HCT116 (cell line): ENCODE measurements at regions not wholly inside any gene's neighbourhood (a gene's known extent, or its start where the extent isn't known, plus 50 kb on each side); places are given as distances from the start of the nearest gene placed in this dataset.

Experiments used
- ATAC-seq: fragments of 200-7000 bp; cut with Tn5 transposase; 2 replicates; pipeline ENCODE4 v1.9.1; 2020; ENCODE audit warnings: mild to moderate bottlenecking, moderate library complexity
- BruUV-seq: library from RNA; stranded (reverse); fragments of 400-500 nt; replicated peaks from 2 replicates; lab custom pipeline; 2021; lab: Mats Ljungman, UMichigan
- CTCF ChIA-PET: fragments of 300-600 bp; sonication (Branson Sonifier 250); formaldehyde crosslinking; loops from one replicate; lab custom pipeline; 2021; ENCODE audit warnings: antibody characterized with exemption; lab: Charles Lee
- POLR2A ChIA-PET: fragments of 300-600, 350-600 bp; sonication (Branson Sonifier 250); formaldehyde crosslinking; loops from one replicate; lab custom pipeline; 2021; ENCODE audit warnings: antibody characterized with exemption; lab: Charles Lee
- RAD21 ChIA-PET, 2 experiments: fragments of 300-600 bp; sonication (Branson Sonifier 250); formaldehyde crosslinking; loops; one replicate each; lab custom pipeline; 2023; ENCODE audit warnings: low total read pairs in 2 of 2; ENCODE audit not compliant: uncharacterized antibody in 2 of 2, unreplicated experiment in 2 of 2, low non-redundant PET in 1 of 2; lab: Charles Lee
- DNase-seq: peaks from one replicate; pipeline ENCODE4 v3.0.0-alpha.2; 2010; ENCODE audit warnings: low read depth, low spot score
- H2AFZ ChIP-seq: fragments of 200-600 bp; shearing (Covaris generic), sonication (generic); 2 replicates; pipeline ENCODE4 v1.6.1; 2017; ENCODE audit warnings: low read depth, mixed run types, mixed read lengths, antibody characterized with exemption, low read length; ENCODE audit not compliant: poor library complexity, severe bottlenecking
- H3K27ac ChIP-seq: 2 replicates; pipeline ENCODE4 v1.5.1; 2012; ENCODE audit warnings: low read depth, low read length
- H3K27me3 ChIP-seq: fragments of 200-600 bp; sonication (generic); 2 replicates; pipeline ENCODE4 v1.6.1; 2016; ENCODE audit warnings: mixed run types, low read length, mixed read lengths; ENCODE audit not compliant: insufficient read depth
- H3K36me3 ChIP-seq, 2 experiments: fragments of 200-500 bp in 1 of 2; fragments of 200-600 bp in 1 of 2; sonication (Bioruptor generic) in 1 of 2; sonication (generic) in 1 of 2; 2 replicates each; pipeline versions ENCODE4 v1.5.1 to v1.6.1; 2014 to 2016; ENCODE audit warnings: low read length in 2 of 2, inconsistent platforms in 1 of 2, mixed read lengths in 1 of 2, mixed run types in 1 of 2; ENCODE audit not compliant: insufficient read depth in 2 of 2, control insufficient read depth in 1 of 2
- H3K4me1 ChIP-seq, 2 experiments: fragments of 200-600 bp in 1 of 2; sonication (generic) in 1 of 2; 2 replicates each; pipeline versions ENCODE4 v1.5.1 to v1.6.1; 2012 to 2017; ENCODE audit warnings: low read length in 2 of 2, inconsistent platforms in 1 of 2, mild to moderate bottlenecking in 1 of 2, mixed read lengths in 1 of 2, mixed run types in 1 of 2, moderate library complexity in 1 of 2; ENCODE audit not compliant: insufficient read depth in 2 of 2, control insufficient read depth in 1 of 2
- H3K4me2 ChIP-seq: fragments of 200-600 bp; sonication (generic); 2 replicates; pipeline ENCODE4 v1.6.1; 2017; ENCODE audit warnings: mixed run types, low read length, mixed read lengths
- H3K4me3 ChIP-seq, 2 experiments: fragments of 200-600 bp in 1 of 2; sonication (generic) in 1 of 2; replicated peaks in 1 of 2; 2 replicates each; pipeline ENCODE4 v1.5.1; 2011 to 2016; ENCODE audit warnings: low read length in 2 of 2, control low read depth in 1 of 2, low read depth in 1 of 2, mild to moderate bottlenecking in 1 of 2, mixed read lengths in 1 of 2, mixed run types in 1 of 2
- H3K79me2 ChIP-seq: fragments of 200-600 bp; sonication (generic); 2 replicates; pipeline ENCODE4 v1.6.1; 2017; ENCODE audit warnings: mild to moderate bottlenecking, mixed run types, low read length, moderate library complexity, mixed read lengths; ENCODE audit not compliant: insufficient read depth
- H3K9ac ChIP-seq: fragments of 200-600 bp; sonication (generic); 2 replicates; pipeline ENCODE4 v1.6.1; 2016; ENCODE audit warnings: low read length, mixed read lengths
- H3K9me2 ChIP-seq: fragments of 200-600 bp; sonication (generic), shearing (Covaris generic); 2 replicates; pipeline ENCODE4 v1.6.1; 2017; ENCODE audit warnings: mixed run types, mild to moderate bottlenecking, moderate library complexity; ENCODE audit not compliant: insufficient read depth
- H3K9me3 ChIP-seq, 2 experiments: fragments of 200-500 bp in 1 of 2; fragments of 200-600 bp in 1 of 2; sonication (Bioruptor generic) in 1 of 2; sonication (generic) in 1 of 2; 2 replicates each; pipeline ENCODE4 v1.6.1; 2014 to 2017; ENCODE audit warnings: low read length in 2 of 2, mixed read lengths in 2 of 2, inconsistent platforms in 1 of 2, low read depth in 1 of 2, mild to moderate bottlenecking in 1 of 2, mixed run types in 1 of 2, moderate library complexity in 1 of 2; ENCODE audit not compliant: control insufficient read depth in 1 of 2, insufficient read depth in 1 of 2
- H4K20me1 ChIP-seq: fragments of 200-600 bp; sonication (generic), shearing (Covaris generic); 2 replicates; pipeline ENCODE4 v1.6.1; 2017; ENCODE audit warnings: mixed run types, mild to moderate bottlenecking, moderate library complexity; ENCODE audit not compliant: insufficient read depth
- ATF3 ChIP-seq: IDR thresholded peaks from 2 replicates; pipeline ENCODE4 v1.6.1; 2012
- CBX3 ChIP-seq: IDR thresholded peaks from 2 replicates; pipeline ENCODE4 v1.6.1; 2012; ENCODE audit warnings: low read depth
- CEBPB ChIP-seq: IDR thresholded peaks from 2 replicates; pipeline ENCODE4 v1.6.1; 2012; ENCODE audit warnings: low read depth
- EGR1 ChIP-seq: IDR thresholded peaks from 2 replicates; pipeline ENCODE4 v1.6.1; 2012; ENCODE audit warnings: low read depth
- ELF1 ChIP-seq: IDR thresholded peaks from 2 replicates; pipeline ENCODE4 v1.6.1; 2012; ENCODE audit warnings: low read depth, borderline replicate concordance
- EZH2 ChIP-seq: fragments of 200-600 bp; sonication (generic); IDR thresholded peaks from 2 replicates; pipeline ENCODE4 v1.6.1; 2017; ENCODE audit warnings: antibody characterized with exemption, mixed run types
- FOSL1 ChIP-seq: IDR thresholded peaks from 2 replicates; pipeline ENCODE4 v1.6.1; 2012; ENCODE audit warnings: low read depth
- JUND ChIP-seq: IDR thresholded peaks from 2 replicates; pipeline ENCODE4 v1.6.1; 2012
- MAX ChIP-seq: IDR thresholded peaks from 2 replicates; pipeline ENCODE4 v1.6.1; 2012
- POLR2A ChIP-seq: IDR thresholded peaks from 2 replicates; pipeline ENCODE4 v1.7.0; 2011; ENCODE audit warnings: borderline replicate concordance; ENCODE audit not compliant: insufficient read depth, insufficient read length; ENCODE audit errors: extremely low read depth
- POLR2AphosphoS5 ChIP-seq: IDR thresholded peaks from 2 replicates; pipeline ENCODE4 v1.6.1; 2011; ENCODE audit warnings: mild to moderate bottlenecking, low read depth, low read length, moderate library complexity
- RAD21 ChIP-seq: IDR thresholded peaks from 2 replicates; pipeline ENCODE4 v1.6.1; 2012; ENCODE audit warnings: low read depth, mild to moderate bottlenecking
- SIN3A ChIP-seq: IDR thresholded peaks from 2 replicates; pipeline ENCODE4 v1.6.1; 2012; ENCODE audit warnings: low read depth
- SRF ChIP-seq: IDR thresholded peaks from 2 replicates; pipeline ENCODE4 v1.6.1; 2012; ENCODE audit warnings: low read depth
- TCF7L2 ChIP-seq: IDR thresholded peaks from 2 replicates; pipeline ENCODE4 v1.7.0; 2011; ENCODE audit warnings: borderline replicate concordance, inconsistent platforms; ENCODE audit not compliant: insufficient read depth, insufficient read length; ENCODE audit errors: extremely low read depth
- YY1 ChIP-seq: IDR thresholded peaks from 2 replicates; pipeline ENCODE4 v1.6.1; 2011; ENCODE audit warnings: low read length, low read depth, moderate library complexity, mild to moderate bottlenecking; ENCODE audit not compliant: insufficient replicate concordance; ENCODE audit errors: extremely low read depth
- ZFX ChIP-seq: fragments of 450-650 bp; IDR thresholded peaks from 2 replicates; pipeline ENCODE4 v1.6.1; 2017
- ZNF274 ChIP-seq: fragments of 200-500 bp; sonication (Bioruptor generic); IDR thresholded peaks from 2 replicates; pipeline ENCODE4 v1.6.1; 2014; ENCODE audit warnings: mild to moderate bottlenecking, low read depth, low read length, inconsistent platforms
- intact Hi-C: fragments of 100-400 bp; cut with micrococcal nuclease; formaldehyde crosslinking; loops from 2 replicates; pipeline ENCODE4 v1.10.0; 2022
- TF ChIP-seq, protein P1 (sequence below): IDR thresholded peaks from 2 replicates; pipeline ENCODE4 v1.6.1; 2012; ENCODE audit warnings: low read depth
- TF ChIP-seq, protein P2 (sequence below): IDR thresholded peaks from 2 replicates; pipeline ENCODE4 v1.6.1; 2011; ENCODE audit warnings: mild to moderate bottlenecking, low read length, moderate library complexity; ENCODE audit not compliant: insufficient replicate concordance; ENCODE audit errors: extremely low read depth

DNA sequence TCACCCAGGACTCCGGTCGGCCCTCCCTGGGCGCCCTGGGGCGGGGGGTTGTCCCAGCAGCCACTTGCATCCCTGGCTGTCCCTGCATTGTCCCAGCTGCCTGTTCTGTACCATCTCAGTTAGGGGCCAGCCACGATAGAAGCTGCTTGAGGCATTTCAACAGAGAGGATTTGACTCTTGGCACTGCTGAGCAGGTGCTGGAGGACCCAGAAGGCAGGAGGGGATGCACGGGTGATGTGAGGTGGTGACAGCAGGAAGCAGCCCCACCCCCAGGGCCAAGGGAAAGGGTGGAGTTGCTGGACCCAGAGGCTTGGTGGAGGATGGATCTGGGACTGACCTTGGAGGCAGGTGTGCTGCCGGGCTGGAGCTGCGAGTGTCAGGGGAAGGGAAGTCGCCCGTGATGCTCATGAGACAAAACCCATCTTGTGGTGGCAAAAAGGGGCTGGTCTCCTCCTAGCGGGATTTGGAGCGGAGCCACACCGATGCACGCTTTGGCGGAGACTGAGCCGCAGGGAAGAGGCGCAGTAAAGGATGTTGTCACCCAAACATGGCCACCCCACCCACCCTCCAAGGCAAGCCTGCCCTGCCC, 188.0 kb upstream of the GSE1 start:
- Histone ChIP-seq H3K4me1 (no peaks in the 10 kb centered on the region), H3K79me2 (no peaks in the 10 kb centered on the region), H4K20me1 (no peaks in the 10 kb centered on the region), H3K36me3 (no peaks in the 10 kb centered on the region), H3K27ac (no peak overlapping the region)
- BruUV-seq, result no TSS peak
- POLR2A ChIA-PET, result no interaction called here
- CTCF ChIA-PET, result interaction anchor here (0.6 to 6.3 kb wide), 3 partner anchors 9 to 310 kb away, joined by 3 to 39 read pairs (median 3); no protein-coding TSS in a partner anchor
- TF ChIP-seq, protein P1, sequence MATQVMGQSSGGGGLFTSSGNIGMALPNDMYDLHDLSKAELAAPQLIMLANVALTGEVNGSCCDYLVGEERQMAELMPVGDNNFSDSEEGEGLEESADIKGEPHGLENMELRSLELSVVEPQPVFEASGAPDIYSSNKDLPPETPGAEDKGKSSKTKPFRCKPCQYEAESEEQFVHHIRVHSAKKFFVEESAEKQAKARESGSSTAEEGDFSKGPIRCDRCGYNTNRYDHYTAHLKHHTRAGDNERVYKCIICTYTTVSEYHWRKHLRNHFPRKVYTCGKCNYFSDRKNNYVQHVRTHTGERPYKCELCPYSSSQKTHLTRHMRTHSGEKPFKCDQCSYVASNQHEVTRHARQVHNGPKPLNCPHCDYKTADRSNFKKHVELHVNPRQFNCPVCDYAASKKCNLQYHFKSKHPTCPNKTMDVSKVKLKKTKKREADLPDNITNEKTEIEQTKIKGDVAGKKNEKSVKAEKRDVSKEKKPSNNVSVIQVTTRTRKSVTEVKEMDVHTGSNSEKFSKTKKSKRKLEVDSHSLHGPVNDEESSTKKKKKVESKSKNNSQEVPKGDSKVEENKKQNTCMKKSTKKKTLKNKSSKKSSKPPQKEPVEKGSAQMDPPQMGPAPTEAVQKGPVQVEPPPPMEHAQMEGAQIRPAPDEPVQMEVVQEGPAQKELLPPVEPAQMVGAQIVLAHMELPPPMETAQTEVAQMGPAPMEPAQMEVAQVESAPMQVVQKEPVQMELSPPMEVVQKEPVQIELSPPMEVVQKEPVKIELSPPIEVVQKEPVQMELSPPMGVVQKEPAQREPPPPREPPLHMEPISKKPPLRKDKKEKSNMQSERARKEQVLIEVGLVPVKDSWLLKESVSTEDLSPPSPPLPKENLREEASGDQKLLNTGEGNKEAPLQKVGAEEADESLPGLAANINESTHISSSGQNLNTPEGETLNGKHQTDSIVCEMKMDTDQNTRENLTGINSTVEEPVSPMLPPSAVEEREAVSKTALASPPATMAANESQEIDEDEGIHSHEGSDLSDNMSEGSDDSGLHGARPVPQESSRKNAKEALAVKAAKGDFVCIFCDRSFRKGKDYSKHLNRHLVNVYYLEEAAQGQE, result no peak
- TF ChIP-seq ELF1 (no peak), ATF3 (no peak), RAD21 (no peak), POLR2A (no peak), FOSL1 (no peak), ZFX (no peak), EZH2 (no peak), JUND (no peak), SRF (no peak), TCF7L2 (no peak), MAX (no peak), EGR1 (no peak), POLR2AphosphoS5 (no peak), CEBPB (no peak), SIN3A (no peak), CBX3 (no peak), ZNF274 (no peak), YY1 (no peak)
- TF ChIP-seq, protein P2, sequence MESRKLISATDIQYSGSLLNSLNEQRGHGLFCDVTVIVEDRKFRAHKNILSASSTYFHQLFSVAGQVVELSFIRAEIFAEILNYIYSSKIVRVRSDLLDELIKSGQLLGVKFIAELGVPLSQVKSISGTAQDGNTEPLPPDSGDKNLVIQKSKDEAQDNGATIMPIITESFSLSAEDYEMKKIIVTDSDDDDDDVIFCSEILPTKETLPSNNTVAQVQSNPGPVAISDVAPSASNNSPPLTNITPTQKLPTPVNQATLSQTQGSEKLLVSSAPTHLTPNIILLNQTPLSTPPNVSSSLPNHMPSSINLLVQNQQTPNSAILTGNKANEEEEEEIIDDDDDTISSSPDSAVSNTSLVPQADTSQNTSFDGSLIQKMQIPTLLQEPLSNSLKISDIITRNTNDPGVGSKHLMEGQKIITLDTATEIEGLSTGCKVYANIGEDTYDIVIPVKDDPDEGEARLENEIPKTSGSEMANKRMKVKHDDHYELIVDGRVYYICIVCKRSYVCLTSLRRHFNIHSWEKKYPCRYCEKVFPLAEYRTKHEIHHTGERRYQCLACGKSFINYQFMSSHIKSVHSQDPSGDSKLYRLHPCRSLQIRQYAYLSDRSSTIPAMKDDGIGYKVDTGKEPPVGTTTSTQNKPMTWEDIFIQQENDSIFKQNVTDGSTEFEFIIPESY, result no peak
- TF ChIP-seq, all 23 proteins: peak for 0
- no peak for DNase-seq
- no peak overlapping the region for H3K4me2 ChIP-seq
- no peaks in the 10 kb centered on the region for H3K9me3 ChIP-seq
- no peaks in the 10 kb centered on the region for H3K9me2 ChIP-seq
- intact Hi-C loops, result loop anchor here (10.0 kb wide), 1 partner anchor 130 kb away; no protein-coding TSS in a partner anchor
- no peak overlapping the region for H3K9ac ChIP-seq
- no peak for ATAC-seq
- H3K4me3 ChIP-seq, result no peak overlapping the region
- RAD21 ChIA-PET, result no interaction called here
- no peak overlapping the region for H2AFZ ChIP-seq
- H3K27me3 ChIP-seq, result 0 out of 2 replicates have a peak, but pooled peaks cover 5% of the 10 kb centered on the region
